ENCODE measurements at regions not wholly inside any gene's neighbourhood (a gene's known extent, or its start where the extent isn't known, plus 50 kb on each side); places are given as distances from the start of the nearest gene placed in this dataset.
A peak's percentile ranks its signal among the peaks of the same experiment; 100 is the strongest.

- DNase-seq: no peak
- no peak overlapping the region for H3K27ac ChIP-seq
- H3K4me1 ChIP-seq: peaks cover 0 to 20% (median 16%) of the 10 kb centered on the region in 4 donors
- no peak overlapping the region for H3K4me3 ChIP-seq
- no peaks in the 10 kb centered on the region for H3K36me3 ChIP-seq
- H3K9me3 ChIP-seq: no peaks in the 10 kb centered on the region
- no peaks in the 10 kb centered on the region for H3K27me3 ChIP-seq
- intact Hi-C loops (cut with DNase I; ENCODE audit: low total_unique reads): no loop called here
- TF ChIP-seq EP300 (IDR thresholded peaks at IDR 0.05): no peak
- no peak for TF ChIP-seq POLR2AphosphoS5 (IDR thresholded peaks at IDR 0.05)
- TF ChIP-seq CTCF (IDR thresholded peaks at IDR 0.05): no peak
- TF ChIP-seq POLR2A (IDR thresholded peaks at IDR 0.05): no peak
These were observed 79.0 kb downstream of the ARL4A start for GRCh38 chr7:12766416-12766815.

- TF ChIP-seq POLR2AphosphoS5 (IDR thresholded peaks at IDR 0.05) (no peak), POLR2A (IDR thresholded peaks at IDR 0.05) (no peak), CTCF (IDR thresholded peaks at IDR 0.05) (no peak), EP300 (IDR thresholded peaks at IDR 0.05) (no peak)
- Histone ChIP-seq H3K36me3 (no peaks in the 10 kb centered on the region), H3K4me3 (no peak overlapping the region), H3K27me3 (no peaks in the 10 kb centered on the region), H3K27ac (no peak overlapping the region), H3K4me1 (peaks cover 0 to 27% (median 21%) of the 10 kb centered on the region in 4 donors), H3K9me3 (peaks cover 0 to 4% (median 0%) of the 10 kb centered on the region in 4 donors)
- DNase-seq: no peak
- 56 to 64% (median 59%) methylated on average over 1 of the region's 1 CpG for WGBS, 5 donors
- intact Hi-C loops (cut with DNase I; ENCODE audit: low total_unique reads): no loop called here
These were observed 81.5 kb downstream of the ARL4A start for GRCh38 chr7:12768948-12769347.

- Histone ChIP-seq H3K27me3 (no peaks in the 10 kb centered on the region), H3K27ac (no peak overlapping the region), H3K9me3 (peaks cover 0 to 5% (median 0%) of the 10 kb centered on the region in 4 donors), H3K36me3 (no peaks in the 10 kb centered on the region), H3K4me3 (no peak overlapping the region), H3K4me1 (peaks cover 0 to 27% (median 21%) of the 10 kb centered on the region in 4 donors)
- 76 to 92% (median 84%) methylated on average over 1 of the region's 1 CpG for WGBS, 5 donors
- TF ChIP-seq POLR2AphosphoS5 (IDR thresholded peaks at IDR 0.05): no peak
- TF ChIP-seq EP300 (IDR thresholded peaks at IDR 0.05): no peak
- no peak for TF ChIP-seq CTCF (IDR thresholded peaks at IDR 0.05)
- no peak for TF ChIP-seq POLR2A (IDR thresholded peaks at IDR 0.05)
- DNase-seq: no peak
- intact Hi-C loops (cut with DNase I; ENCODE audit: low total_unique reads): no loop called here
These were observed 82.0 kb downstream of the ARL4A start for GRCh38 chr7:12769444-12769843.

- peak; percentile 40 to 68 for DNase-seq
- intact Hi-C loops (cut with DNase I; ENCODE audit: low total_unique reads): no loop called here
These were observed 83.0 kb downstream of the ARL4A start for GRCh38 chr7:12770227-12770975.

More at GRCh38 chr7:12770227-12770975, 83.0 kb downstream of the ARL4A start:
- WGBS, 5 donors: 9 to 31% (median 18%) methylated on average over 3 of the region's 3 CpGs
- TF ChIP-seq CTCF (IDR thresholded peaks at IDR 0.05): no peak
- no peak for TF ChIP-seq POLR2A (IDR thresholded peaks at IDR 0.05)
- TF ChIP-seq EP300 (IDR thresholded peaks at IDR 0.05): no peak
- no peak for TF ChIP-seq POLR2AphosphoS5 (IDR thresholded peaks at IDR 0.05)
- Histone ChIP-seq H3K4me1 (peaks cover 0 to 27% (median 21%) of the 10 kb centered on the region in 4 donors), H3K4me3 (no peak overlapping the region), H3K27me3 (no peaks in the 10 kb centered on the region), H3K27ac (peak overlapping the region in 1 of 5 donors; percentile 34), H3K9me3 (peaks cover 0 to 5% (median 0%) of the 10 kb centered on the region in 4 donors), H3K36me3 (no peaks in the 10 kb centered on the region)

Measured in stomach (tissue), 8 donors.